HEK293 (cell line): ENCODE measurements at regions not wholly inside any gene's neighbourhood (a gene's known extent, or its start where the extent isn't known, plus 50 kb on each side); places are given as distances from the start of the nearest gene placed in this dataset.

Experiments
- CTCF ChIA-PET: fragments of 350-600 bp; formaldehyde crosslinking; extraction: SDS; loops from one replicate; lab custom pipeline; 2021; ENCODE audit warnings: antibody characterized with exemption; lab: Yijun Ruan, JAX
- POLR2A ChIA-PET: fragments of 300-600 bp; formaldehyde crosslinking; extraction: SDS; loops from one replicate; lab custom pipeline; 2020; ENCODE audit warnings: antibody characterized with exemption, inconsistent platforms; lab: Yijun Ruan, JAX
- H3K27ac ChIP-seq: fragments of 200-500 bp; sonication (Bioruptor generic); 2 replicates; pipeline ENCODE4 v1.5.1; 2014; ENCODE audit warnings: low read depth, low read length, control low read depth, inconsistent platforms; ENCODE audit errors: extremely low read depth
- H3K36me3 ChIP-seq, 2 experiments: fragments of 200-500 bp in 1 of 2; sonication (Bioruptor generic) in 1 of 2; 1 replicate in 1 of 2; 2 replicates in 1 of 2; pipeline ENCODE4 v1.5.1; 2014 to 2017; ENCODE audit warnings: inconsistent platforms in 2 of 2, low read length in 2 of 2; ENCODE audit not compliant: control insufficient read depth in 2 of 2, insufficient read depth in 1 of 2
- H3K4me1 ChIP-seq: fragments of 200-500 bp; sonication (Bioruptor generic); 2 replicates; pipeline ENCODE4 v1.5.1; 2014; ENCODE audit warnings: mild to moderate bottlenecking, low read length, inconsistent platforms; ENCODE audit not compliant: control insufficient read depth, insufficient read depth
- H3K4me3 ChIP-seq: 2 replicates; pipeline ENCODE4 v1.5.1; 2011; ENCODE audit warnings: low read depth, mild to moderate bottlenecking, control low read depth, low read length, moderate library complexity
- H3K9me3 ChIP-seq: fragments of 200-500 bp; sonication (Bioruptor generic); 2 replicates; pipeline ENCODE4 v1.5.1; 2014; ENCODE audit warnings: low read depth, low read length, inconsistent platforms; ENCODE audit not compliant: control insufficient read depth, insufficient read depth
- GLI2 ChIP-seq: fragments of 450-650 bp; formaldehyde crosslinking; IDR thresholded peaks from 2 replicates; pipeline ENCODE4; 2017; ENCODE audit warnings: missing biosample characterization, missing genetic modification characterization, low read depth, borderline replicate concordance
- HOXC10 ChIP-seq: sonication (generic); formaldehyde crosslinking; IDR thresholded peaks from 2 replicates; pipeline ENCODE4 v1.8.1; 2023; ENCODE audit warnings: mild to moderate bottlenecking, missing genetic modification reagents
- HOXD13 ChIP-seq: sonication (generic); formaldehyde crosslinking; IDR thresholded peaks from 2 replicates; pipeline ENCODE4 v1.8.0; 2022; ENCODE audit warnings: missing genetic modification reagents, borderline replicate concordance
- KLF16 ChIP-seq: fragments of 450-650 bp; formaldehyde crosslinking; IDR thresholded peaks from 2 replicates; pipeline ENCODE4 v1.5.1; 2017; ENCODE audit warnings: missing biosample characterization, missing genetic modification characterization
- MEIS1 ChIP-seq: sonication (generic); formaldehyde crosslinking; IDR thresholded peaks from 2 replicates; pipeline ENCODE4 v1.8.1; 2022; ENCODE audit warnings: missing genetic modification reagents, mild to moderate bottlenecking, borderline replicate concordance
- REPIN1 ChIP-seq: fragments of 450-650 bp; formaldehyde crosslinking; IDR thresholded peaks from 2 replicates; pipeline ENCODE4 v1.5.1; 2017; ENCODE audit warnings: missing biosample characterization, missing genetic modification characterization, low read depth
- SCRT1 ChIP-seq: fragments of 450-650 bp; formaldehyde crosslinking; IDR thresholded peaks from 2 replicates; pipeline ENCODE4 v1.5.1; 2016; ENCODE audit warnings: missing biosample characterization, missing genetic modification characterization, borderline replicate concordance
- ZBTB10 ChIP-seq: fragments of 450-650 bp; formaldehyde crosslinking; IDR thresholded peaks from 2 replicates; pipeline ENCODE4 v1.5.1; 2016; ENCODE audit warnings: missing biosample characterization, missing genetic modification characterization
- ZBTB6 ChIP-seq: fragments of 450-650 bp; formaldehyde crosslinking; IDR thresholded peaks from 2 replicates; pipeline ENCODE4 v1.5.1; 2017; ENCODE audit warnings: missing biosample characterization, missing genetic modification characterization
- ZBTB7A ChIP-seq: fragments of 450-650 bp; formaldehyde crosslinking; IDR thresholded peaks from 2 replicates; pipeline ENCODE4 v1.5.1; 2016; ENCODE audit warnings: low read depth, missing biosample characterization, missing genetic modification characterization
- ZNF169 ChIP-seq: fragments of 450-650 bp; formaldehyde crosslinking; IDR thresholded peaks from 2 replicates; pipeline ENCODE4 v1.5.1; 2016; ENCODE audit warnings: missing biosample characterization, missing genetic modification characterization
- ZNF184 ChIP-seq: fragments of 450-650 bp; IDR thresholded peaks from 2 replicates; pipeline ENCODE4 v1.5.1; 2018; ENCODE audit warnings: missing biosample characterization, mild to moderate bottlenecking, missing genetic modification characterization
- ZNF302 ChIP-seq: fragments of 450-650 bp; formaldehyde crosslinking; IDR thresholded peaks from 2 replicates; pipeline ENCODE4 v1.5.1; 2016; ENCODE audit warnings: missing biosample characterization, missing genetic modification characterization, low read depth
- ZNF404 ChIP-seq: fragments of 450-650 bp; formaldehyde crosslinking; IDR thresholded peaks from 2 replicates; pipeline ENCODE4 v1.5.1; 2017; ENCODE audit warnings: missing biosample characterization, missing genetic modification characterization
- ZNF501 ChIP-seq: fragments of 450-650 bp; formaldehyde crosslinking; IDR thresholded peaks from 2 replicates; pipeline ENCODE4 v1.5.1; 2016; ENCODE audit warnings: missing biosample characterization, missing genetic modification characterization
- ZNF529 ChIP-seq: fragments of 450-650 bp; formaldehyde crosslinking; IDR thresholded peaks from 2 replicates; pipeline ENCODE4 v1.5.1; 2017; ENCODE audit warnings: missing genetic modification characterization, missing biosample characterization; ENCODE audit not compliant: insufficient replicate concordance
- ZNF623 ChIP-seq: fragments of 450-650 bp; formaldehyde crosslinking; IDR thresholded peaks from 2 replicates; pipeline ENCODE4 v1.5.1; 2016; ENCODE audit warnings: missing biosample characterization, missing genetic modification characterization
- ZNF626 ChIP-seq: fragments of 450-650 bp; sonication (Bioruptor Pico); formaldehyde crosslinking; IDR thresholded peaks from 2 replicates; pipeline ENCODE4 v1.5.1; 2018; ENCODE audit warnings: missing biosample characterization, missing genetic modification characterization, inconsistent platforms
- ZNF707 ChIP-seq: fragments of 450-650 bp; formaldehyde crosslinking; IDR thresholded peaks from 2 replicates; pipeline ENCODE4 v1.5.1; 2016; ENCODE audit warnings: missing biosample characterization, missing genetic modification characterization
- ZNF747 ChIP-seq: fragments of 450-650 bp; formaldehyde crosslinking; IDR thresholded peaks from 2 replicates; pipeline ENCODE4 v1.5.1; 2016; ENCODE audit warnings: missing biosample characterization, missing genetic modification characterization
- ZNF830 ChIP-seq: fragments of 450-650 bp; IDR thresholded peaks from 2 replicates; pipeline ENCODE4 v1.5.0; 2018; ENCODE audit warnings: missing biosample characterization, missing genetic modification characterization, low read depth, mild to moderate bottlenecking, moderate library complexity
- ZSCAN4 ChIP-seq: fragments of 450-650 bp; formaldehyde crosslinking; IDR thresholded peaks from 2 replicates; pipeline ENCODE4 v1.5.1; 2017; ENCODE audit warnings: missing biosample characterization, missing genetic modification characterization
- ZXDB ChIP-seq: fragments of 450-650 bp; formaldehyde crosslinking; IDR thresholded peaks from 2 replicates; pipeline ENCODE4 v1.5.1; 2016; ENCODE audit warnings: missing biosample characterization, missing genetic modification characterization
- TF ChIP-seq, protein P1 (sequence below): fragments of 450-650 bp; formaldehyde crosslinking; IDR thresholded peaks from 2 replicates; pipeline ENCODE4; 2016; ENCODE audit warnings: missing biosample characterization, missing genetic modification characterization
- TF ChIP-seq, protein P2 (sequence below): fragments of 450-650 bp; formaldehyde crosslinking; IDR thresholded peaks from 2 replicates; pipeline ENCODE4 v1.5.1; 2016; ENCODE audit warnings: missing biosample characterization, missing genetic modification characterization, borderline replicate concordance
- TF ChIP-seq, protein P3 (sequence below): fragments of 450-650 bp; formaldehyde crosslinking; IDR thresholded peaks from 2 replicates; pipeline ENCODE4 v1.5.1; 2016; ENCODE audit warnings: missing biosample characterization, missing genetic modification characterization

- POLR2A ChIA-PET = no interaction called here
- H3K36me3 ChIP-seq = no peaks in the 10 kb centered on the region
- CTCF ChIA-PET = interaction anchor here (0.7 kb wide), 2 partner anchors 44 to 57 kb away, joined by 3 to 6 read pairs; no protein-coding TSS in a partner anchor
- no peaks in the 10 kb centered on the region for H3K9me3 ChIP-seq
- no peak overlapping the region for H3K4me3 ChIP-seq
- TF ChIP-seq ZSCAN4 (tag by site-specific recombination) = no peak
- no peak for TF ChIP-seq GLI2 (tag by site-specific recombination)
- TF ChIP-seq REPIN1 (tag by site-specific recombination) = no peak
- TF ChIP-seq ZNF626 (tag by site-specific recombination) = no peak
- TF ChIP-seq ZNF501 (tag by site-specific recombination) = no peak
- TF ChIP-seq KLF16 (tag by site-specific recombination) = no peak
- TF ChIP-seq MEIS1 (CRISPR knock-in tag) = no peak
- no peak for TF ChIP-seq ZNF169 (tag by site-specific recombination)
- no peak for TF ChIP-seq ZXDB (tag by site-specific recombination)
- no peak for TF ChIP-seq SCRT1 (tag by site-specific recombination)
- TF ChIP-seq ZNF184 (tag by site-specific recombination) = no peak
- TF ChIP-seq ZNF747 (tag by site-specific recombination) = no peak
- no peak for TF ChIP-seq ZBTB10 (tag by site-specific recombination)
- no peak for TF ChIP-seq ZBTB7A (tag by site-specific recombination)
- TF ChIP-seq ZNF623 = no peak
- no peak for TF ChIP-seq HOXD13 (CRISPR knock-in tag)
- no peak for TF ChIP-seq ZNF529 (tag by site-specific recombination)
- no peak for TF ChIP-seq ZNF404 (tag by site-specific recombination)
- no peak overlapping the region for H3K27ac ChIP-seq
- H3K4me1 ChIP-seq = peaks cover 7% of the 10 kb centered on the region
Measured at GRCh38 chr9:87227456-87227855, 270.2 kb upstream of the DAPK1 start.

GRCh38 chr9:87229108-87229507 lies 268.6 kb upstream of the DAPK1 start:
- ChIA-PET CTCF (interaction anchor here (0.6 kb wide), 1 partner anchor 343 kb away, joined by 3 read pairs; no protein-coding TSS in a partner anchor), POLR2A (no interaction called here)
- no peak overlapping the region for H3K27ac ChIP-seq
- no peaks in the 10 kb centered on the region for H3K36me3 ChIP-seq
- H3K9me3 ChIP-seq = no peaks in the 10 kb centered on the region
- H3K4me3 ChIP-seq = no peak overlapping the region
- peaks cover 2% of the 10 kb centered on the region for H3K4me1 ChIP-seq
- TF ChIP-seq, protein P1, sequence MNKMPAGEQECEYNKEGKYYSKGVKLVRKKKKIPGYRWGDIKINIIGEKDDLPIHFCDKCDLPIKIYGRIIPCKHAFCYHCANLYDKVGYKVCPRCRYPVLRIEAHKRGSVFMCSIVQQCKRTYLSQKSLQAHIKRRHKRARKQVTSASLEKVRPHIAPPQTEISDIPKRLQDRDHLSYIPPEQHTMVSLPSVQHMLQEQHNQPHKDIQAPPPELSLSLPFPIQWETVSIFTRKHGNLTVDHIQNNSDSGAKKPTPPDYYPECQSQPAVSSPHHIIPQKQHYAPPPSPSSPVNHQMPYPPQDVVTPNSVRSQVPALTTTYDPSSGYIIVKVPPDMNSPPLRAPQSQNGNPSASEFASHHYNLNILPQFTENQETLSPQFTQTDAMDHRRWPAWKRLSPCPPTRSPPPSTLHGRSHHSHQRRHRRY (tag by site-specific recombination) = no peak
- TF ChIP-seq, protein P2, sequence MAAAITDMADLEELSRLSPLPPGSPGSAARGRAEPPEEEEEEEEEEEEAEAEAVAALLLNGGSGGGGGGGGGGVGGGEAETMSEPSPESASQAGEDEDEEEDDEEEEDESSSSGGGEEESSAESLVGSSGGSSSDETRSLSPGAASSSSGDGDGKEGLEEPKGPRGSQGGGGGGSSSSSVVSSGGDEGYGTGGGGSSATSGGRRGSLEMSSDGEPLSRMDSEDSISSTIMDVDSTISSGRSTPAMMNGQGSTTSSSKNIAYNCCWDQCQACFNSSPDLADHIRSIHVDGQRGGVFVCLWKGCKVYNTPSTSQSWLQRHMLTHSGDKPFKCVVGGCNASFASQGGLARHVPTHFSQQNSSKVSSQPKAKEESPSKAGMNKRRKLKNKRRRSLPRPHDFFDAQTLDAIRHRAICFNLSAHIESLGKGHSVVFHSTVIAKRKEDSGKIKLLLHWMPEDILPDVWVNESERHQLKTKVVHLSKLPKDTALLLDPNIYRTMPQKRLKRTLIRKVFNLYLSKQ (tag by site-specific recombination) = no peak
- no peak for TF ChIP-seq HOXC10 (CRISPR knock-in tag)
- TF ChIP-seq ZBTB6 (tag by site-specific recombination) = no peak
- TF ChIP-seq ZNF302 (tag by site-specific recombination) = no peak
- no peak for TF ChIP-seq ZNF707 (tag by site-specific recombination)
- no peak for TF ChIP-seq ZNF830
- TF ChIP-seq, protein P3, sequence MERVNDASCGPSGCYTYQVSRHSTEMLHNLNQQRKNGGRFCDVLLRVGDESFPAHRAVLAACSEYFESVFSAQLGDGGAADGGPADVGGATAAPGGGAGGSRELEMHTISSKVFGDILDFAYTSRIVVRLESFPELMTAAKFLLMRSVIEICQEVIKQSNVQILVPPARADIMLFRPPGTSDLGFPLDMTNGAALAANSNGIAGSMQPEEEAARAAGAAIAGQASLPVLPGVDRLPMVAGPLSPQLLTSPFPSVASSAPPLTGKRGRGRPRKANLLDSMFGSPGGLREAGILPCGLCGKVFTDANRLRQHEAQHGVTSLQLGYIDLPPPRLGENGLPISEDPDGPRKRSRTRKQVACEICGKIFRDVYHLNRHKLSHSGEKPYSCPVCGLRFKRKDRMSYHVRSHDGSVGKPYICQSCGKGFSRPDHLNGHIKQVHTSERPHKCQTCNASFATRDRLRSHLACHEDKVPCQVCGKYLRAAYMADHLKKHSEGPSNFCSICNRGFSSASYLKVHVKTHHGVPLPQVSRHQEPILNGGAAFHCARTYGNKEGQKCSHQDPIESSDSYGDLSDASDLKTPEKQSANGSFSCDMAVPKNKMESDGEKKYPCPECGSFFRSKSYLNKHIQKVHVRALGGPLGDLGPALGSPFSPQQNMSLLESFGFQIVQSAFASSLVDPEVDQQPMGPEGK (tag by site-specific recombination) = no peak
